ENCODE measurements at regions not wholly inside any gene's neighbourhood (a gene's known extent, or its start where the extent isn't known, plus 50 kb on each side); places are given as distances from the start of the nearest gene placed in this dataset.

DNA sequence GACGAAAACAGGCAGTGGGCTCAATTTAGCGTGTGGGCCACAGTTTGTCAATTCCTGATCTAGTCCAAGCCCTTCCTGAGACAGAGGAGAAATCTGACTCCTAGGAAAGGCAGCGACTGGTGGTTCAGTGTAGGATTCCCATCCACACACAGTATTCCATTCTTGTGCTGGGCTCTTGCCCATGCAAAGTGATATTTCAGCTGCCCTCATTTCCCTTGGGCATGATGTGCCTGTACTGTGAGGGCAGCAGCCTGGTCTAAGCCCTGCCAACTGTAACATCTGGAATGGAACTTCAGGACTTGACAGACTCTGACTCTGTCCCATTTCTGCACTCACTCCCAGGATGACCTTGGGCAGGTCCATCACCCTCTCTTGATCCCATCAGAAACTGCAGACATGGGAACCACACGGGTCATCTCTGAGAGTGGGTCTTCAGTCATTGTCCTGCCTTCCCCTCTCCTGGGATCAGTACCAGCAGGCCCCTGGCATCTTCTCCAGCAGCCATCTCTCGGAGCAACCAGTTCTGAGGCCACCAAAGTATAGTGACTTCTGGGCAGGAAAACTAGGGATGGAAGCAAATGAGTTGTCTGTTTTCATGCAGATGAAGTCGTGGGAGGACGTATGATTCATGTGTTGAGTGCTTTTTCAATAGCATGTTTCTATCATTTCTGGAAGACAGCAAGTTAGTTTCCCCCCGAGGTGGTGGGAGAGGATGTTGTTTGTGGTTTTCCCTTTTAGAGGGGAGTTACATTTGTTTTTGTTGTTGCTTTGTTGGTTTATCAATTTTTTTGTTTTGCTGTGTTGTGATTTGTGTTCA is 54.2 kb upstream of the BCL2L14 start:
- DNase-seq (ENCODE audit: low read depth in 3 of 3), result no peak

DNA sequence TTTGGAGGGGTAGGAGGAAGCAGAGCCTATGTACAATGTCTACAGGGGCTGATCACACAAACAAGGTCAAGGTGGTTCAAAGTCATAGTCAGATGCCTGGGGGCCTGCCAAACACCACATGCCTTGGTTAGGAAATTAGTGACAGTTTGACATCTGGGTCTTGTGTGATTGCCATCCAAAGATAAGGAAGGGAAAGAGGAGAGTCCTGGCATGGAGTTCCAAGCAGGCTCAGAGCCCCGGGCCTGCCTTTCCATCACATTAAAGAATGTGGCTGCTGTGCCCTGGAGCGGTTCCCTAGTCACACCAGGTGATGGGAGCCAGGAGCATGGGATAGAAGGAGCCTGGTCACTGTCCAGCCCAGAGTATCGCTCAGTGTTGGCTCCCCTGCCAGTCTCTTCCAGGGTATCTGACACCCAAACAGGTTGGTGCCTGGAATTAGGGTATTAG is 53.6 kb upstream of the BCL2L14 start:
- no peak for DNase-seq (ENCODE audit: low read depth in 3 of 3)

DNA sequence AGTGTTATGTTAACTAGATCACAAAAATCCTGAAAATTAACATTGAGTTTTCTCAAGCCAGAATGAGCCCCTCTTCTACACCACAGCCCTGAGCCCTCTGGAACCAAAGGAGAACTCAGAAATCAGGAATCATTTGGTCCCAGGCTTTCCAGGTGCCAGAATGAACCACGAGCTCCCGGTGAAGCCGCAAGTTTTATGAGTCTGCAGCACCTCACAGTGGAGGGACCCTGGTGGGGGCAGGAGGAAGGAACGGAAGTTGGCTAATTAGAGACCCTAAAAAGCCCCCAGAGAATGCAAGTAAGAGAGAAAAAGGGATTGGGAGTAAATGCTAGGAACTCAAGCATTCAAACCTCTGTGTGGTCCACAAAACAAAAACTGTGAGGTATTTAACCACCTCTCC is 52.9 kb upstream of the BCL2L14 start:
- no peak for DNase-seq (ENCODE audit: low read depth in 3 of 3)

DNA sequence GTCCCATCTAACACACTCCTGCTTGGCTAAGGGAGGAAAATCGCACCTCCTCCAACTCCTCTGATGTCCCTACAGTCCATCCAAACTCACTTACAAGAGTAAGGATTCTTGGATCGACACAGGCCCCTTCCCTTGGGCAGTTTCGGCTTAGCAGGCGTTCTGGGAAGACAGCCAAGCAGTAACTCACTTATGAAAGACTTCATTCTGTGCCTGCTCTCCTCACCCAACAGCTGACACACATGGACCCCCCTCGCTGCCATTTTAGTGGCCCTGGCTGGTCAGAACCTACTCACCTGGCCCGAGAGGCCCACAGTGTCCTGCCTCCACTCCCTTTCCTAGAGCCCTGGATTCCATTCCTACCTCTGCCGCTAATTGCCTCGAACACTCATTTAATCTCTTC is 52.3 kb upstream of the BCL2L14 start:
- DNase-seq (ENCODE audit: low read depth in 3 of 3), result no peak

DNA sequence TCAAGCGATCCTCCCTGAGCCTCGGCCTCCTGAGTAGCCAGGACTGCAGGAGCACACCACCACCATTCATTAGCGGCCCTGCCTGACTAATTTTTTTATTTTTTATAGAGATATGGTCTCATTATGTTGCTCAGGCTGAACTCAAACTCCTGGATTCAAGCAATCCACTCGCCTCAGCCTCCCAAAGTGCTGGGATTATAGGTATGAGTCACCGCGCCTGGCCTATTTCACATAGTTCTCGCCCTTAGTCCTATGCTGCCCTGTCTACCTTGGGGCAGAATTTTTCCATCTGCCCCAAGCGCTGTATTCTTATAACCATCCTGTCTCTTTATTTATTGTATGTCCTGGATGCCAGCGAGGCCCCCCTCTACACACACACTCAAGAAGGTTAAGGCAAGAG is 50.9 kb upstream of the BCL2L14 start:
- no peak for DNase-seq (ENCODE audit: low read depth in 3 of 3)

DNA sequence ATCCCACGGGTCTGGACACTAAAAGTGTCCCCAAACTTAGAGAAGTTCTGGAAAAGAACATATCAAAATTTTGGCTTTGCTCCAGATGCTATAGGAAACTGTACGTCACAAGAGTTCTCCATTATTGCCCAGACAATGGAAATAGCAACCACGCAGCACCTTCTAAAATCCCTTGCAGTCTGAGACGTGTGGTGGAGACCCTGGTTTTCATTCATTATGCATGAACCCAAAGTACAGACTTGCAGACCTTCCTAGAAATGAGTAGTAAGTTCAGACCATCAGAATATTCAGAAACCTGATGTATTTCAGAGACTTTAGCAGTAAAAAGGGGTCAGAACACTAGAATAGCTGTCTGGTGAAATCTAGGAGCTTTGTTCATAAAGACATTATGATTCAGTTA is 50.0 kb upstream of the BCL2L14 start:
- no peak for DNase-seq (ENCODE audit: low read depth in 3 of 3)

Measured in stimulated activated CD4-positive, alpha-beta T cell treated with anti-CD3 and anti-CD28 coated beads, TNF-alpha, amount 100 ng/mL, for 24 hours (primary cell).